MCF 10A (cell line): ENCODE measurements at regions not wholly inside any gene's neighbourhood (a gene's known extent, or its start where the extent isn't known, plus 50 kb on each side); places are given as distances from the start of the nearest gene placed in this dataset.

Experiments used
- BruUV-seq: library from RNA; stranded (reverse); fragments of 400-500 nt; replicated peaks from 2 replicates; lab custom pipeline; 2021; lab: Mats Ljungman, UMichigan
- CTCF ChIA-PET: fragments of 300-600 bp; sonication (Branson Sonifier 250); formaldehyde crosslinking; extraction: SDS; loops from one replicate; lab custom pipeline; 2021; ENCODE audit warnings: antibody characterized with exemption, inconsistent platforms; lab: Yijun Ruan, JAX
- POLR2A ChIA-PET: fragments of 300-600, 350-650 bp; sonication (Branson Sonifier 250); formaldehyde crosslinking; extraction: SDS; loops from one replicate; lab custom pipeline; 2020; ENCODE audit warnings: antibody characterized with exemption, inconsistent platforms; lab: Yijun Ruan, JAX
- DNase-seq: peaks from one replicate; pipeline ENCODE4 v3.0.0-alpha.2; 2018; ENCODE audit not compliant: unreplicated experiment
- H3K27ac Mint-ChIP-seq: one replicate; pipeline ENCODE4 v1.8.0; 2022; ENCODE audit warnings: mild to moderate bottlenecking, low read depth, mixed read lengths; ENCODE audit not compliant: unreplicated experiment
- H3K27me3 Mint-ChIP-seq: one replicate; pipeline ENCODE4 v1.8.0; 2022; ENCODE audit warnings: mixed read lengths; ENCODE audit not compliant: insufficient read depth, unreplicated experiment
- H3K36me3 Mint-ChIP-seq: one replicate; pipeline ENCODE4 v1.8.0; 2022; ENCODE audit warnings: mild to moderate bottlenecking, moderate library complexity, mixed read lengths; ENCODE audit not compliant: insufficient read depth, unreplicated experiment
- H3K4me1 Mint-ChIP-seq: one replicate; pipeline ENCODE4 v1.8.0; 2022; ENCODE audit warnings: mixed read lengths; ENCODE audit not compliant: insufficient read depth, unreplicated experiment
- H3K4me3 Mint-ChIP-seq: one replicate; pipeline ENCODE4 v1.8.0; 2022; ENCODE audit warnings: mild to moderate bottlenecking, moderate library complexity, mixed read lengths; ENCODE audit not compliant: unreplicated experiment
- H3K9me3 Mint-ChIP-seq: one replicate; pipeline ENCODE4 v1.8.0; 2022; ENCODE audit warnings: mixed read lengths; ENCODE audit not compliant: unreplicated experiment
- intact Hi-C: fragments of 100-400 bp; cut with micrococcal nuclease; formaldehyde crosslinking; loops from 2 replicates; pipeline ENCODE4 v1.14.1; 2022
- TF ChIP-seq, protein P1 (sequence below): fragments of 200-600 bp; IDR thresholded peaks from one replicate; pipeline ENCODE4 v1.8.0; 2022; ENCODE audit warnings: antibody characterized with exemption, mild to moderate bottlenecking; ENCODE audit not compliant: unreplicated experiment

DNA sequence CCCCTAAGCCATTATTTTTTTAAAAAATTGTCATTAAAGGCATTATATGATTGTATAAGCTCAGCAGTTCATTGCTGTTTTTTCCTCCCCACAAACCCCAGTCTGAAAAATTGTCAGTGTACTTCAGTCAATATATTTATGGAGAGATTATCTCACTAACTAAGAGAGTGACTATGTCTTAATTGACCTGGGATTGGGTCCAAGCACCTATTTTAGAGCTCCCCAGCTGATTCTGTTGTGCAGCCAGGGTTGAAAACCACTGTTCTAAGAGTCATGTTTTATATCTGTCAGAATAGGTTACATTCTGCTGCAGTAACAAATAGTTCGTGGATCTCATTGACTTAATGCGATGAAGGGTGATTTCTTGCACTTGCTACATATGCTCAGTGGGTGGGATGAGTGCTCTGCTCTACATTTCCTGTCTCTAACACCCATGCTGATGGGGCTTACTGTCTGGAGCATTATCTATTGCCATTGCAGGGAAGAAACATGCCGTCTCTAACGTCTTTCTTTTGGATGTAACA lies 171.2 kb upstream of the MPHOSPH6 start:
- DNase-seq = no peak
- Mint-ChIP-seq H3K36me3 (no peaks in the 10 kb centered on the region), H3K27me3 (peaks cover 80% of the 10 kb centered on the region), H3K27ac (no peak overlapping the region), H3K9me3 (no peaks in the 10 kb centered on the region), H3K4me3 (no peak overlapping the region), H3K4me1 (no peaks in the 10 kb centered on the region)
- POLR2A ChIA-PET = interaction anchor here (0.6 kb wide), 1 partner anchor 45 kb away, joined by 4 read pairs; no protein-coding TSS in a partner anchor
- TF ChIP-seq, protein P1, sequence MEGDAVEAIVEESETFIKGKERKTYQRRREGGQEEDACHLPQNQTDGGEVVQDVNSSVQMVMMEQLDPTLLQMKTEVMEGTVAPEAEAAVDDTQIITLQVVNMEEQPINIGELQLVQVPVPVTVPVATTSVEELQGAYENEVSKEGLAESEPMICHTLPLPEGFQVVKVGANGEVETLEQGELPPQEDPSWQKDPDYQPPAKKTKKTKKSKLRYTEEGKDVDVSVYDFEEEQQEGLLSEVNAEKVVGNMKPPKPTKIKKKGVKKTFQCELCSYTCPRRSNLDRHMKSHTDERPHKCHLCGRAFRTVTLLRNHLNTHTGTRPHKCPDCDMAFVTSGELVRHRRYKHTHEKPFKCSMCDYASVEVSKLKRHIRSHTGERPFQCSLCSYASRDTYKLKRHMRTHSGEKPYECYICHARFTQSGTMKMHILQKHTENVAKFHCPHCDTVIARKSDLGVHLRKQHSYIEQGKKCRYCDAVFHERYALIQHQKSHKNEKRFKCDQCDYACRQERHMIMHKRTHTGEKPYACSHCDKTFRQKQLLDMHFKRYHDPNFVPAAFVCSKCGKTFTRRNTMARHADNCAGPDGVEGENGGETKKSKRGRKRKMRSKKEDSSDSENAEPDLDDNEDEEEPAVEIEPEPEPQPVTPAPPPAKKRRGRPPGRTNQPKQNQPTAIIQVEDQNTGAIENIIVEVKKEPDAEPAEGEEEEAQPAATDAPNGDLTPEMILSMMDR = no peak
- CTCF ChIA-PET = interaction anchor here (1.0 to 1.2 kb wide), 2 partner anchors 26 to 78 kb away, joined by 5 to 6 read pairs; no protein-coding TSS in a partner anchor
- BruUV-seq = no TSS peak
- intact Hi-C loops = no loop called here

DNA sequence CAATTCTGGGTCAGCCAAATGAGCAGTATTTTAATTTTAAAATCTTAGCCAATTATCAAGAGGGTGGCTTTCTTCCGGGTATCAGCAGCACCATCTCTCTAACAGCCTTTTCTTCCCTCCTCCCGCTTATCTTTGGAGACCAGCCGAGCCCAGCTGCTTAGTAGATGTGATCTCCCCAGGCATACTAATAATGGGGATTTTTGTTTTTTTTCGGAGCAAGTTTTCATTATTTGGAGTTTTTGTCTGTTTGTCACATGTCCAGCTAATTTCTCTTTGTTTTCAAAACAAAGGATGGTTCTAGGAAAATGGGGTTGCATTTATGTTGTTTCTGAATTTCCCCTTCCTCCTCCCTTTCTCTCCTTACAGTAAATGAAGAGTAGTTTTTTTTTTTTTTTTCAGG lies 170.5 kb upstream of the MPHOSPH6 start:
- DNase-seq = no peak

DNA sequence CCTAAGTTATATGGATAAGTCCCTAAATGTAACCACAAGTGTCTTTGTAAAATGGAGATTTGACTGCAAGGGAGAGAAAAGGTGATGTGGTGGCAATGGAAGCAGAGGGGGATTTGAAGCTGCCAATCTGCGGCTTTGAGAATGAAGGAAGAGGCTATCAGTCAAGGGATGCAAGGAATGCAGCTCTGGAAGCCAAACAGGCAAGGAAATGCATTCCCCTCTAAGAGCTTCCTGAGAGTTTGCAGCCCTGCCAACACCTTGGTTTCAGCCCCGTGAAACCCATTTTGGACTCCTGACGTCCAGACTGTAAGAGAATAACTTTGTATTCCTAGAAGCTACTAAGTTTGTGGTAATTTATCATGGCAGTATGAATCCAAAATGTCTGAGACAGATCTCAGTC lies 167.3 kb upstream of the MPHOSPH6 start:
- ChIA-PET POLR2A (no interaction called here), CTCF (interaction anchor here (2.0 kb wide), 1 partner anchor 73 kb away, joined by 7 read pairs; no protein-coding TSS in a partner anchor)
- no TSS peak for BruUV-seq
- intact Hi-C loops = no loop called here
- Mint-ChIP-seq H3K4me1 (no peaks in the 10 kb centered on the region), H3K9me3 (no peaks in the 10 kb centered on the region), H3K27me3 (peaks cover 66% of the 10 kb centered on the region), H3K4me3 (no peak overlapping the region), H3K36me3 (no peaks in the 10 kb centered on the region), H3K27ac (no peak overlapping the region)
- TF ChIP-seq, protein P1 = no peak
- DNase-seq = no peak

More for the DNA sequence above, 170.5 kb upstream of the MPHOSPH6 start:
- BruUV-seq = no TSS peak
- Mint-ChIP-seq H3K36me3 (no peaks in the 10 kb centered on the region), H3K27me3 (peaks cover 80% of the 10 kb centered on the region), H3K4me1 (no peaks in the 10 kb centered on the region), H3K9me3 (no peaks in the 10 kb centered on the region), H3K4me3 (no peak overlapping the region), H3K27ac (no peak overlapping the region)
- ChIA-PET POLR2A (interaction anchor here (0.6 kb wide), 1 partner anchor 46 kb away, joined by 4 read pairs; no protein-coding TSS in a partner anchor), CTCF (interaction anchor here (1.9 kb wide), 1 partner anchor 77 kb away, joined by 8 read pairs; no protein-coding TSS in a partner anchor)
- intact Hi-C loops = no loop called here
- TF ChIP-seq, protein P1 = no peak

DNA sequence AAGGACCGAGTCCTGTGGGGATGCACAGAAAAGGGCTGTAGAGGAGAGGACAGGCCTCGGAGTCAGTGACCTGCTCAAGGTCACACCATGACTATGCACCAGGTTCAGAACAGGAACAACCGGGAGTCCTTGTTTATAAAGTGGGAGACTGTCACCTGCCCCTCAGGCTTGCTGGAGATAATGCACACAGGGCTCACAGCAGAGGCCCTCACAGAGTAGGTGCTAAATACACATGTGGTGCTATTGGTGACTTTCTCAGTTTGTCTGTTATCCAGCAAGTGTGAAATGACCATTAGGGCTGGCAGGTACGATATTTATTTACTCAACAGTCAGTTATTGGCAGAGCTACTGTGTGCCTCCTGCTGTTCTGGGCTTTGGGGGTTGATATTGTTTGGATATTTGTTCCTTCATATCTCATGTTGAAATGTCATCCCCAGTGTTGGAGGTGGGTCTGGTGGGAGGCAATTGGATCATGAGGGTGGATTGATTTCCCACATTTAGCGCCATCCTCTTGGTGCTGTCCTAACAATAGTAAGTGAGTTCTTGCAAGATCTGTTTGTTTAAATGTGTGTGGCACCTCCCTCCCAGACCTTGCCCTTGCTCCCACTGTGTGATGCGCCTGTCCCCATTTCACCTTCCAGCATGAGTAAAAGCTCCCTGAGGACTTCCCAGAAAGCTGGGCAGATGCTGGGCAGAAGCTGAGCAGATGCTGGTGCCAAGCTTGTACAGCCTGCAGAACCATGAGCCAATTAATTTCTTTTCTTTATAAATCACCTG lies 162.1 kb upstream of the MPHOSPH6 start:
- Mint-ChIP-seq H3K27ac (no peak overlapping the region), H3K4me1 (no peaks in the 10 kb centered on the region), H3K9me3 (no peaks in the 10 kb centered on the region), H3K4me3 (no peak overlapping the region), H3K27me3 (peaks cover 65% of the 10 kb centered on the region), H3K36me3 (no peaks in the 10 kb centered on the region)
- no peak for DNase-seq
- intact Hi-C loops = no loop called here
- TF ChIP-seq, protein P1 = no peak
- no TSS peak for BruUV-seq
- POLR2A ChIA-PET = no interaction called here
- CTCF ChIA-PET = no interaction called here
